ENCODE measurements at regions not wholly inside any gene's neighbourhood (a gene's known extent, or its start where the extent isn't known, plus 50 kb on each side); places are given as distances from the start of the nearest gene placed in this dataset.

- Histone ChIP-seq H3K4me1 (no peaks in the 10 kb centered on the region), H3K9me3 (peaks cover 2% of the 10 kb centered on the region), H3K27me3 (ENCODE audit: low read depth) (no peaks in the 10 kb centered on the region), H3K4me3 (no peak overlapping the region), H3K36me3 (no peaks in the 10 kb centered on the region), H3K27ac (no peak overlapping the region)
- intact Hi-C loops (cut with DNase I), result no loop called here
- TF ChIP-seq, protein P1, sequence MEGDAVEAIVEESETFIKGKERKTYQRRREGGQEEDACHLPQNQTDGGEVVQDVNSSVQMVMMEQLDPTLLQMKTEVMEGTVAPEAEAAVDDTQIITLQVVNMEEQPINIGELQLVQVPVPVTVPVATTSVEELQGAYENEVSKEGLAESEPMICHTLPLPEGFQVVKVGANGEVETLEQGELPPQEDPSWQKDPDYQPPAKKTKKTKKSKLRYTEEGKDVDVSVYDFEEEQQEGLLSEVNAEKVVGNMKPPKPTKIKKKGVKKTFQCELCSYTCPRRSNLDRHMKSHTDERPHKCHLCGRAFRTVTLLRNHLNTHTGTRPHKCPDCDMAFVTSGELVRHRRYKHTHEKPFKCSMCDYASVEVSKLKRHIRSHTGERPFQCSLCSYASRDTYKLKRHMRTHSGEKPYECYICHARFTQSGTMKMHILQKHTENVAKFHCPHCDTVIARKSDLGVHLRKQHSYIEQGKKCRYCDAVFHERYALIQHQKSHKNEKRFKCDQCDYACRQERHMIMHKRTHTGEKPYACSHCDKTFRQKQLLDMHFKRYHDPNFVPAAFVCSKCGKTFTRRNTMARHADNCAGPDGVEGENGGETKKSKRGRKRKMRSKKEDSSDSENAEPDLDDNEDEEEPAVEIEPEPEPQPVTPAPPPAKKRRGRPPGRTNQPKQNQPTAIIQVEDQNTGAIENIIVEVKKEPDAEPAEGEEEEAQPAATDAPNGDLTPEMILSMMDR (IDR thresholded peaks at IDR 0.05), result no peak
- ATAC-seq (no peak), DNase-seq (no peak)
These were observed 199.5 kb downstream of the TTC32 start for GRCh38 chr2:19702267-19702666.

GRCh38 chr2:19700861-19701585 lies 200.8 kb downstream of the TTC32 start:
- Histone ChIP-seq H3K4me1 (no peaks in the 10 kb centered on the region), H3K27me3 (ENCODE audit: low read depth) (no peaks in the 10 kb centered on the region), H3K9me3 (peaks cover 11% of the 10 kb centered on the region), H3K4me3 (no peak overlapping the region), H3K36me3 (no peaks in the 10 kb centered on the region), H3K27ac (no peak overlapping the region)
- no peak for ATAC-seq
- TF ChIP-seq, protein P1 (IDR thresholded peaks at IDR 0.05), result no peak
- DNase-seq, result no peak
- intact Hi-C loops (cut with DNase I), result no loop called here

DNA sequence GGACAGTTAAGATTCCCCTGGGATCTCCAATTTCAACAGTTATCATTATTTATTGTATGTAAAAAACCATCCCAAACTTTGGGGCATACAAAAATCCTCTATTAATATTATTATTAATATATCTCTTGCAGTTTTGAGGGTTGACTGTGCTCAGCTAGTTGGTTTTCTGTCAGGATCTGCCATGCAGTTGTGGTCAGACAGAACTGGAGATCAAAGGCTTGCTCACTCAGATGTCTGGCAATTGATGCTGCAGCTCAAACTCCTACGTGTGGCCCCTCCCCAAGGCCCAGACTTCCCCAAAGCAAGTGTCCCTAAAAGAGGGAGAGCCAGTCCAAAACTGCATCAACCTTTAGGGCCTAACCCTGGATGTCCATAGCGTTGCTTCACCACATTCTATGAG lies 204.7 kb downstream of the TTC32 start:
- H3K36me3 ChIP-seq, result no peaks in the 10 kb centered on the region
- DNase-seq (no peak), ATAC-seq (no peak)
- H3K27me3 ChIP-seq (ENCODE audit: low read depth), result no peaks in the 10 kb centered on the region
- intact Hi-C loops (cut with DNase I), result no loop called here
- peaks cover 11% of the 10 kb centered on the region for H3K9me3 ChIP-seq
- TF ChIP-seq, protein P1 (IDR thresholded peaks at IDR 0.05), result no peak
- H3K4me3 ChIP-seq, result no peak overlapping the region
- no peaks in the 10 kb centered on the region for H3K4me1 ChIP-seq
- no peak overlapping the region for H3K27ac ChIP-seq

GRCh38 chr2:19695706-19696105 lies 206.1 kb downstream of the TTC32 start:
- Histone ChIP-seq H3K36me3 (no peaks in the 10 kb centered on the region), H3K27ac (no peak overlapping the region), H3K9me3 (peaks cover 11% of the 10 kb centered on the region), H3K4me1 (no peaks in the 10 kb centered on the region), H3K27me3 (ENCODE audit: low read depth) (no peaks in the 10 kb centered on the region), H3K4me3 (no peak overlapping the region)
- intact Hi-C loops (cut with DNase I), result no loop called here
- DNase-seq (no peak), ATAC-seq (no peak)
- TF ChIP-seq, protein P1 (IDR thresholded peaks at IDR 0.05), result no peak

- H3K27me3 ChIP-seq (ENCODE audit: low read depth), result no peaks in the 10 kb centered on the region
- no peak overlapping the region for H3K4me3 ChIP-seq
- H3K4me1 ChIP-seq, result no peaks in the 10 kb centered on the region
- intact Hi-C loops (cut with DNase I), result no loop called here
- DNase-seq (no peak), ATAC-seq (no peak)
- TF ChIP-seq, protein P1 (IDR thresholded peaks at IDR 0.05), result no peak
- peaks cover 5% of the 10 kb centered on the region for H3K9me3 ChIP-seq
- no peaks in the 10 kb centered on the region for H3K36me3 ChIP-seq
- no peak overlapping the region for H3K27ac ChIP-seq
These were observed 209.9 kb downstream of the TTC32 start for GRCh38 chr2:19691892-19692291.
